GM19351 (cell line): ENCODE measurements at regions not wholly inside any gene's neighbourhood (a gene's known extent, or its start where the extent isn't known, plus 50 kb on each side); places are given as distances from the start of the nearest gene placed in this dataset.

Source experiments
- ATAC-seq: cut with Tn5 transposase; IDR thresholded peaks from one replicate; pipeline ENCODE4 v1.9.1; 2021; ENCODE audit warnings: mild to moderate bottlenecking, moderate library complexity; ENCODE audit not compliant: unreplicated experiment

DNA sequence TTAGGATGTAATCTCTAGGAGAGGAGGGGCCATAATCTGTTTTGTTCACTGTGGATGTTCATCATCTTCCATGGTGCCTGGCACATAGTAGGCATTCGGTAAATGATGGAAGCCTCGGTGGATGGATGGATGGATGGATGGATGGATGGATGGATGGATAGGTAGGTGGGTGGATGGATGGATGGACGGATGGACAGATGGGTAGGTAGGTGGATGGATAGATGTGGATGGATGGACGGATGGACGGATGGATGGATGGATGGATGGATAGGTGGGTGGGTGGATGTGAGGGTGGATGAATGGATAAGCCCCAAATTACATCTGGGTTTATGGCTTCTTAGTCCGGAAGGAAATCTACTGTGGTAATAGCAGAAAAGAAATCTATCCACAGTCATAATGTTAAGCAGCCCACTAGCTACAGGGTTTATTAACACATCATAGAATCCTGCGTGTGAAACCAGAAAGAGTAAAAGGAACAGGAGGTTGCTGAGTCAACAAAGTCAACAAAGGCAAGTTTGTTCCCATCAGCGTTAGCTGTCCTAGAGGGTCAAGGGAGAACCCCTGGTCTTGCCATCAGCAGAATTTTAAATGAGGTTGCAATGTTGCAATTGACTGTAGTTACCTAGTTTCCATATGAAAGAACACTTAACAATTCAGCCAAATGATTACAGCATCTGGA is 82.8 kb downstream of the C11orf91 start:
- no peak for ATAC-seq

DNA sequence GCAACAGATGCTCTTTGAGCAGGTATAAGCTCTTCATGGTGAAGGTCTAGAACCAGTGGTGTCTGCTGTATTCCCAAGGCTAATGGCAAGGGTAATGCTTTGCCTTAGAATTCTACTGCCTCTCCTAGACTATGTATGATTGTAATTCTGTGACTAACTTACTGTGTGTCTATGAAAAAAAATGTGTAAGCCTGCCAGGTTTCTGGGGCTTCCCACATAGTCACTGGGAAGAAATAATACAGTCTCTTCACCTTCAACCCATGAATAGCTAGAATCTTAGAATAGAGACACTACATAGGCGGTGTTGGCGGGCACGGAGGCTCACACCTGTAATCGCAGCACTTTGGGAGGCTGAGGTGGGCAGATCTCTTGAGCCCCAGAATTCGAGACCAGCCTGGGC is 84.1 kb downstream of the C11orf91 start:
- ATAC-seq: no peak

DNA sequence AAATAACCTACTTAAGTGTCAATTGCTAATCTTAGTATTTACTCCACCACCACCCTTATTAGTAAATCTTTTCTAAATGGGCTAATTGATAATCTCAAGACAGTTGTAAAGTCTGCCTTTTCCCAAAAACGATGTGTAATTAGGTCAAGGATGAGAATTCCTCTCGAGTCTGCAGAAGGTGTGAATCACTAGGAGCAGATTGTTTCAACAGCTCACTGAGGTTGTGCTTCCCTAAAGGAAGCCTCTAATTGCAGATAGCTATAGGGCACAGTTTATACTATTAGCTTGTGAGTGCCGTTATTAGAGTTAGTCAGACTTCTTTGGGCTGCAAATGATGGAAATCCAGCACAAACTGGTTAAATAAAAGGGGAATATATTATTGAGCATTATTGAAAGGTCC is 84.9 kb downstream of the C11orf91 start:
- no peak for ATAC-seq

DNA sequence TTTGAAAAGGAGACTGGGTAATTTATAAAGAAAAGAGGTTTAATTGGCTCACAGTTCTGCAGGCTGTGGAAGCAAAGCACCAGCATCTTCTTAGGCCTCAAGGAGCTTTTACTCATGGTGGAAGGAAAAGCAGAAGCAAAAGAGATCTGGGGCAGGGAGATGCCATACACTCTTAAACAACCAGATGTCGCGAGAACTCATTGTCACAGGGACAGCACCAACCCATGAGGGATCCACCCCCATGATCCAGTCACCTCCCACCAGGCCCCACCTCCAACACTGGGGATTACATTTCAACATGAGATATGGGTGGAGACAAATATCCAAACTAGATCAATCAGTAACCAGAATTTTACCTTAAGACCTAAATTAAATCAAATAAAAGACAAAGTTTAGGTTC is 87.2 kb downstream of the C11orf91 start:
- ATAC-seq: no peak

DNA sequence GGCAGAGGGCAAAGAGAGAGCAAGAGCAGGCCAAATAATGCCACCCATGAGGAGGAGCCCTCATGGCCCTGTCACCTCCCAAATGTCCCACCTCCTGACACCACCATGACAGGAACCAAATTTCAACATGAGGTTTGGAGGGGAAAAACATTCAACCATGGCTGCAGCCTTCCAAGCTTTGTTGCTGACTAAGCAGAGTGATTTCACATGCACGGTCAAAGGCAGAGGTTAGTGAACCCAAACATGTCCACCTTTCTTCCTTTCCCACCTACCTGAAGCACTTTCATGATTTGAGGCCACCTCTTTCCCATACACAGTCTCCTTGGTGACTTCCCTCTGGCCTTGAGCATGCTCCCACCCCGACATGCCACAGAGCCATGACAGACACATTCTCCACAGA is 89.7 kb downstream of the C11orf91 start:
- no peak for ATAC-seq

- no peak for ATAC-seq
Measured at GRCh38 chr11:33608386-33608785, 92.2 kb downstream of the C11orf91 start.

DNA sequence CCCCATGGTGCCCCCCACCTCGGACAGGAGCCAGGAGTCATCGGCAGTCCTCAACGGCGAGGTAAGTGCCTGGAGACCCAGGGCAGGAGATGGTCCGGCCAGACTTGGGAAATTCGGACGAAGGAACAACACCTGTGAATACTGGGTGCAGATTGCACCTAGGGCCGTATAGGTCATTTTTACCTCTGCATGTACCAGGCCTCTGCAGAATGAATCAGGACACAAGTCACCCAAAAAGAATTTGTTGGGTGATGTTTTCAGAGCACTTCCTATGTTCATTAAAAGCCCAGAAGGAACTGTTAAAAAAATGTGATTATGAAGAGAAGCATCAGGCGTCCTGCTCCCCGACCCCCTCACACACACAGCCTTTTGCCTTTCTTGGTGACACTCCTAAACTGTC is 93.9 kb downstream of the C11orf91 start:
- ATAC-seq: no peak

DNA sequence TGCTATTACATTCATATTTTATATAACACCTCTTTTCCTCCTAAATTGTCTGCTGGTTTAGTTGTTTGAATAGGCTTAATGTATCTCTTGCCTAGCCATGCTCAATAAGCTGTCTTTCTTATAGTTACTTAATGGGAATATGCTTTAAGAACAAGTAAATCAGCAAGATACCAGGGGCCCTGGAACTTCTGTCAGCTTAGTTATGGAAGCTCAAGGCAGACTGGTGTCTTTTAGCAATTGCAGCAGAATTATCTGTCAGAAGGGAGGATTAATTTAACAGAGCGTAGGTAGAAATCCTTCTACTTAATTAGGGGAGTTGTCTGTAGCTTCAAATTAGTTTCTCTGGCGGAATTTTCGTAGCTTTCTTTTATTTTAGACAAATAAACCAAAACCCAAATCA is 94.9 kb downstream of the C11orf91 start:
- no peak for ATAC-seq

DNA sequence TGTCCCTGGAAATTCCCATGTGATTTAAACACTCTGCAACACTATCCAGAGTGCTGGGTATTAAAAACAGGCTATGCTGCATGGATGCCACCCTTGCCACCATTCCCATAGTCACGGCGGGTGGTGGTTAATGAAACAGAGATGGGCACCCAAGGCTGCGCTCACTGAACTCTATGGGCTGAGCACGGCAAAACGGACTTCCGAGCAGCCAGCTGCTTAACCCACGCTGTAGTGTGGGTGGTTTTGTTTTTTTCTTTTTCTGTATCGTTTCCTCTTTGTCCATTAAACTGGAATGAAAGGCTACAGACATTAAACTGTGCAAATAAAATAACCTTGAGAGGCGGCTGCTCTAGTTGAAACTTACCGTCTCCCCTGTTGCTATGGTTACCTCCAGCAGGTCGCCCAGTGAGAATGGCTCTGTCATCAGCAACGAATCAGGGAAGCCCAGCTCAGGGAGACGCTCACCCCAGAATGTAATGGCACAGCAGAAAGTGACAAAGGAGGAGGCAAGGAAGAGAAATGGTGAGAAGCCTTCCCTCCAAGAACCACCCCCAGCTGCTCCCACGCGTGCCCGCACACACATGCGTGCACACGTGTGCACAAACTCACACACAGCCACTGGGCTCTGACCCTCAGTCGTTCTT is 102.1 kb downstream of the C11orf91 start:
- no peak for ATAC-seq

- no peak for ATAC-seq
Measured at GRCh38 chr11:33594188-33594587, 106.4 kb downstream of the C11orf91 start.

- ATAC-seq: no peak
Measured at GRCh38 chr11:33590441-33590840, 110.2 kb downstream of the C11orf91 start.

DNA sequence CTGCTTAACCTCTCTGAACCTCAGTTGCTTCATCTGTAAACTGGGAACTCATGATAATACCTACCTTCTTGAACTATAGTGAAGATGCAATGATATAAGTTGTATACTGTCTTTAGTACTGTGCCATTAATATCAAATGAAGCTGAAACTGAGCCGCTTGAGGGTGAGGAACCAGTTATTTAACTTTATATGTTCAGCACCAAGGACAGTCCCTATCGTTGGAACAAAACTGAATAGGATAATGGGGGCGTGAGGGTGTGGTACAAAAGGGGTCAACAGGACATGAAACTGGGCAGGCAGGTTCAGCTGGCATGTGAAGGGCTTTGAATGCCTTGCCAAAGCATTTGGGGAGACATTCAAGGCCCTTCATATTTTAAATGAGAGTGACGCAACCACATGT is 112.6 kb downstream of the C11orf91 start:
- no peak for ATAC-seq

- no peak for ATAC-seq
Measured at GRCh38 chr11:33585586-33586209, 114.9 kb downstream of the C11orf91 start.

DNA sequence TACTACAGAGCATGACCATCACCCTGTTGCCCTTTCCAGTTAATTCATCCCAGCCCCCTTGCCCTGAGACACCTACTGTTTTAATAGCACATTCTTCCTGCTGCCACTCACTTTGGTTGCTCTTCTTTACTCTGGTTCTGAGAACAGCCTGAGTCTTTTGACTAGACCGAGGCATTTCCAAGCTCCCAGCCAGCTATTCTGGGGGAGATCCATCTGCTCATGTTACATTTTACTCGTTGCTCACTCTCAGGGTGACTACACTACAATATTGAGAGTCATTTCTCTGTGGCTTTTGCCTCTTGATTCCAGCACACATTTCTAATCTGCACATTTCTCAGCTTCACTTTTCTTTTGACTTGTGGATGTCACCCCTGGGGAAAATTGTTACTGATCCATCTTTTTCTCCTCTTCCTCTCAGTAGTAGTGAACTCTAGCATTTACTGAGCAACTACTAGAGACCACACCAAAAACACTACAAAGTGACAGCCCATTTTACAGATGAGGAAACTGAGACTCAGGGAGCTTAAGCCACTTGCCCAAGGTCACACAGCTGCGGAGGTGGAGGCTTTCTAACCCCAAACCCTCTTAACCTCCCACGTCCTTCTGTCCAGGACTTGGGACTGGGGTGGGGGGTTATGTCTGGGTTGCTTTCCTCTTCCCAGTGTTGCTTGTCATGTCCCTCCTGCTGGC is 117.8 kb downstream of the C11orf91 start:
- ATAC-seq: no peak

- ATAC-seq: no peak
Measured at GRCh38 chr11:33579101-33579500, 121.5 kb downstream of the C11orf91 start.

DNA sequence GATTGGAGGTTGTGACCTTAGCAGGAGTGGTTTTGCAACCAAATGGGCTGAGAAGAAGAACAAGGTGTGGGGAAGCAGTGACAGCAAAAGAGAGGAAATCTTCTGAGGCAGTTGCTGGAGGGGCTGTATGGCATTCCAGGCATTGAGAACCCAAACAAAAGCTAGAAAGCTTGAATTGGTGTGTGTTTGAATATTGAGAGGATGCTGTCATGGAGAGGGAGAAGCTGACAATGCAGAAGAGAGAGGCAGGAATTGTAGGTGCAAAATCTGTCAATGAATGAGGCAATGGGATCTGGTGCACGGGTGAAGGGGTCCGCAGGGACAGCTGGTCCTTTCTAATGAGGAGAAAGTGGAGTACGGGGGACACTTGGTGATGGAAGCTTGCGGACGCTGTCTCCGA is 123.4 kb downstream of the C11orf91 start:
- no peak for ATAC-seq

GRCh38 chr11:33575311-33575710 is 125.3 kb downstream of the C11orf91 start:
- peak; percentile 56 for ATAC-seq

DNA sequence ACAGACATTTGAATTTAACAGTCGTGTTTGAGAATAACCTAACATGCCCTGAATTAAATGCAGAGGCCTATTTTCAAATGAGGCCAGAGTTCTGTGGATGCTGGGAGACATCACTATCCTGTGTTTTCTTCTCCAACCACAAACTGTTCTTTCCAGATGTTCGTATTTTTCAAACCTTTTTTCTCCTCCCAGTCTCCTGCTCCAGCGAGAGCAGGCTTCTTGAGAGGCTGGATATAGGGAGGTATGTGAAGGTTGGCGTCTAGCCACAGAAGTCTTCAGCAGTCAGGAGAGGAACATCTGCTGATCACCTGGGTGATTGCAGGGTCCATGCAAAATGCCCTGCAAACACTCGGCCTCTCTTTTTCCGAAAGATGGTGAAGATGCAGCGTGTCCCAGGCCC is 126.3 kb downstream of the C11orf91 start:
- no peak for ATAC-seq

DNA sequence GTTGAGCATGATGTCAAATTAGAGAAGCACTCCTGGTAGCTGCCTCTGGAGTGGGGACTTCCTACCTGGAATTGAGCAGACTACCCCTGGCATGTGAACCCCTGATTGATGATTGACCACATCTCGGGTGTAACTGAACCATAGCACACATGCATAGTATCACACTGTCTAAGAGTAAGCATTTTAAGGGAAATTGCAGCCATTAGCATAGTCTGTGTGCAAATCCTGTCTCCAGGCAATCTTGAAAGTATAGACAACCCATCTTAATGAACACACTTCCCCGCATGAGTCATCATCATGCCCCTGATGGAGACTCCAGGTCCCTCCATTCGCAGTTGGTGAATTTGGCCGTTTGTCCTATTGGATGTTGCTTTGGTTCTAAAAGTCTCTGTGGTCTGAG is 131.3 kb downstream of the C11orf91 start:
- ATAC-seq: no peak

GRCh38 chr11:33567004-33567403 is 133.6 kb downstream of the C11orf91 start:
- ATAC-seq: no peak

DNA sequence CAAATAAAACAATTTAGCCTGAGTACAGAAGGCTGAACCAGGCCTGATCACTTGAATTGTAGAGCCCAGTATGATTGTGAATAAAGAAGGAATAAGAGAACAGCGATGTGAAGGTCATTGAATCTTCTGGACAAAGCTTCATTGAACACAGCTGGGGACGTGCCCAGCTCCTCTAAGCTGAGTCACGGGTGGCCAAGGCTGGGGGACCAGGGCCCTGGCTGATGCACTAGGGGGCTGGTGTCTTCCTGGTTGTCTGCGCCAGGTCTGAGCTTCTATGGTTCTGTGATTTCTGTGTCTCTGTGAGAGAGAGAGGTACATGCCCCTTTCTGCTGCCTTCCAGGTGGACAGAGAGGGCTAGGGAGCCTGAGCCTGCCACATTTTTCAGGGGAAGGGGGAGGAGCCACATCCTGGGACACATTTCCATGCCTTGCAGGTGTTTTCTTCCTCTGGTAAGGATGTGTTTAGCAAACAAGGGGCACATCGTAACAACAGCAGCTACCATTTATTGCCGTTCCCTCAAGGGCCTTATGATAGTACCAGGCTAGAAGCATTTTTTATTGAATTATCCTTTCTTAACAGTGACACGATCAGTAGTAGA is 135.7 kb downstream of the C11orf91 start:
- ATAC-seq: no peak
